A549 (cell line): ENCODE measurements at regions not wholly inside any gene's neighbourhood (a gene's known extent, or its start where the extent isn't known, plus 50 kb on each side); places are given as distances from the start of the nearest gene placed in this dataset.

ENCODE experiments used
- ATAC-seq, 2 experiments: fragments of 200-7000 bp in 1 of 2; fragments of >200 bp in 1 of 2; cut with Nextera tagmentation in 1 of 2; cut with Tn5 transposase in 1 of 2; 3 replicates each; pipeline versions ENCODE4 v1.8.0 to v1.9.1; 2018 to 2020; ENCODE audit warnings: mild to moderate bottlenecking in 1 of 2, moderate library complexity in 1 of 2
- CTCF ChIA-PET: fragments of 300-600 bp; sonication (Branson Sonifier 250); formaldehyde crosslinking; extraction: SDS; loops from one replicate; lab custom pipeline; 2021; ENCODE audit warnings: antibody characterized with exemption, inconsistent platforms; lab: Yijun Ruan, JAX
- POLR2A ChIA-PET: fragments of 350-600 bp; formaldehyde crosslinking; extraction: SDS; loops from one replicate; lab custom pipeline; 2021; ENCODE audit warnings: antibody characterized with exemption, inconsistent platforms; lab: Yijun Ruan, JAX
- DNase-seq, 2 experiments: peaks; one replicate each; pipeline versions ENCODE4 v3.0.0 to v3.0.0-alpha.2; 2011 to 2016; ENCODE audit warnings: low read depth in 1 of 2, low spot score in 1 of 2
- FAIRE-seq: peaks from 2 replicates; lab custom pipeline; 2011; peaks lifted over from hg19 to GRCh38; lab: Jason Lieb, UNC
- H3K27ac ChIP-seq, 2 experiments: fragments of >200 bp; sonication (Bioruptor Twin); formaldehyde crosslinking; 3 replicates each; pipeline ENCODE4 v1.5.1; 2016 to 2017
- H3K4me1 ChIP-seq: fragments of >200 bp; sonication (Bioruptor Twin); formaldehyde crosslinking; 3 replicates; pipeline ENCODE4 v1.6.1; 2016
- H3K4me2 ChIP-seq: fragments of >200 bp; sonication (Bioruptor Twin); formaldehyde crosslinking; 3 replicates; pipeline ENCODE4 v1.6.1; 2016
- H3K4me3 ChIP-seq: fragments of >200 bp; sonication (Bioruptor Twin); formaldehyde crosslinking; 3 replicates; pipeline ENCODE4 v1.5.1; 2016
- H3K9me3 ChIP-seq: fragments of >200 bp; sonication (Bioruptor Twin); formaldehyde crosslinking; 3 replicates; pipeline ENCODE4 v1.6.1; 2016
- BHLHE40 ChIP-seq: IDR thresholded peaks from 2 replicates; pipeline ENCODE4 v1.6.1; 2012; ENCODE audit warnings: low read depth, low read length, inconsistent platforms
- CBX2 ChIP-seq: fragments of 200-600 bp; sonication (generic); IDR thresholded peaks from 2 replicates; pipeline ENCODE4 v1.6.1; 2016; ENCODE audit warnings: low read depth, mild to moderate bottlenecking, borderline replicate concordance
- GATA3 ChIP-seq: IDR thresholded peaks from 2 replicates; pipeline ENCODE4 v1.6.1; 2012; ENCODE audit warnings: borderline replicate concordance
- HDAC2 ChIP-seq: fragments of 200-600 bp; sonication (generic); IDR thresholded peaks from 2 replicates; pipeline ENCODE4 v1.6.1; 2016
- HOXB5 ChIP-seq: fragments of 250-450 bp; sonication (Bioruptor Pico); IDR thresholded peaks from 2 replicates; pipeline ENCODE4 v1.5.0; 2020; ENCODE audit warnings: mild to moderate bottlenecking, moderate library complexity
- MAFK ChIP-seq: fragments of 450-650 bp; IDR thresholded peaks from 2 replicates; pipeline ENCODE4 v1.6.1; 2014; ENCODE audit not compliant: partially characterized antibody
- POLR2AphosphoS2 ChIP-seq: conservative IDR thresholded peaks from 2 replicates; pipeline ENCODE4 v1.6.1; 2012; ENCODE audit warnings: low read length, improper control_type of control experiment, inconsistent platforms
- RAD21 ChIP-seq, 2 experiments: fragments of >200 bp in 1 of 2; sonication (Bioruptor Twin) in 1 of 2; formaldehyde crosslinking in 1 of 2; IDR thresholded peaks in 1 of 2; conservative IDR thresholded peaks in 1 of 2; 2 replicates in 1 of 2; 3 replicates in 1 of 2; pipeline ENCODE4 v1.6.1; 2012 to 2018; ENCODE audit warnings: inconsistent platforms in 1 of 2
- RARB ChIP-seq: fragments of 250-450 bp; sonication (Bioruptor Pico); IDR thresholded peaks from 2 replicates; pipeline ENCODE4 v1.8.0; 2021; ENCODE audit warnings: mild to moderate bottlenecking, moderate library complexity
- RCOR1 ChIP-seq: fragments of 150-350 bp; IDR thresholded peaks from 2 replicates; pipeline ENCODE4 v1.6.1; 2014; ENCODE audit warnings: antibody characterized with exemption, low read length, low read depth
- RFX5 ChIP-seq: fragments of 450-650 bp; IDR thresholded peaks from 2 replicates; pipeline ENCODE4 v1.7.1; 2014; ENCODE audit warnings: antibody characterized with exemption, mild to moderate bottlenecking, moderate library complexity
- SMC3 ChIP-seq: fragments of >200 bp; sonication (Bioruptor Twin); formaldehyde crosslinking; IDR thresholded peaks from 3 replicates; pipeline ENCODE4 v1.6.1; 2018; ENCODE audit warnings: inconsistent platforms
- TP53 ChIP-seq: fragments of 250-450 bp; sonication (Bioruptor Pico); IDR thresholded peaks from 2 replicates; pipeline ENCODE4 v1.5.0; 2021; ENCODE audit warnings: mild to moderate bottlenecking, moderate library complexity
- WGBS: methylation state at CpG from one replicate; pipeline ENCODE4 v1.1.6; 2017; ENCODE audit errors: missing lambda C conversion rate; 5-methylcytosine and 5-hydroxymethylcytosine counted together
- TF ChIP-seq, protein P1 (sequence below): IDR thresholded peaks from 2 replicates; pipeline ENCODE4 v1.6.1; 2012; ENCODE audit warnings: low read depth, borderline replicate concordance
- TF ChIP-seq, protein P2 (sequence below): fragments of >200 bp; sonication (Bioruptor Twin); formaldehyde crosslinking; IDR thresholded peaks from 3 replicates; pipeline ENCODE4 v1.5.1; 2016
- TF ChIP-seq, protein P3 (sequence below): fragments of 450-650 bp; IDR thresholded peaks from 2 replicates; pipeline ENCODE4 v1.6.1; 2014; ENCODE audit warnings: antibody characterized with exemption

DNA sequence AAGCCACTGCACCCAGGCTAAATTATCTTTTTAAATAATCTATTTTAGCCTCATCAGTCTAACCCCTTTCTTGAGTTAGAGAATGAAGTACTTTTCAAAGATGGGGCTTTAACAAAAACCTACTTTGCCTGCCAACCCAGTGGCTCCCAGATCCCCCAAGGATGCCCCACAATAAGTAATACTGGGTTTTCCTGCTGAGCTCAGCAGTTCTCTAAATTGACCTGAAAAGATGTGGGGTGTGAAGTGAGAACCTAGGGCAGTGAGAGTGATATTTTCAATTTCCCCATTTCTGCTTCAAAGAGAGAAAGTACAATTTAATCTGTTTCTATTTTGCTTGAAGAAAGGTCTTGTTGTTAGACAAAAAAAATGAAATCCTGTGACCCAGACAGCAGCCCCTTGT is 318.5 kb upstream of the UMPS start:
- FAIRE-seq (no peak), DNase-seq (no peak), ATAC-seq (no peak)
- Histone ChIP-seq H3K27ac (no peak overlapping the region), H3K4me3 (no peak overlapping the region), H3K4me1 (peaks cover 11% of the 10 kb centered on the region), H3K9me3 (no peaks in the 10 kb centered on the region), H3K4me2 (no peak overlapping the region)
- ChIA-PET POLR2A (no interaction called here), CTCF (no interaction called here)
- TF ChIP-seq RFX5 = no peak
- no peak for TF ChIP-seq TP53 (CRISPR knock-in tag)
- no peak for TF ChIP-seq GATA3
- TF ChIP-seq MAFK = peak; percentile 79
- no peak for TF ChIP-seq POLR2AphosphoS2
- no peak for TF ChIP-seq RARB

DNA sequence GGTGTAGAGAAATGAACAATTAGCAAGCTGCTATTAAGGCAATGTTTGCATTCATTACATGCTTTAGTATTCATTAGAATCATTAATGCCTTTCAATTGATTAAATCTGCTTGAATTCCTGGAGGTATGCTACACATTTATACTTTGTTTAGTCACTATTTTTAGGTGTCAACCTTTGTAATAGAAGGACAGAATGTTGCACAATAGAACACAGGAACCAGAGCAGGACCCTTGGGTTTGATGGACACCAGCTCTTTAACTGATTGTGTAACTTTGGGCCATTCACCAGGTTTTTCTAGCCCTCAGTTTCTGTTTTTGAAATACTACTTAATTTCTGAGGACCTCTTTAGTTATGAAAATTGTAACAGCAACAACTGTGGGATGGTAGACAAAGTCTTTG is 317.6 kb upstream of the UMPS start:
- ChIA-PET POLR2A (no interaction called here), CTCF (no interaction called here)
- TF ChIP-seq, protein P1, sequence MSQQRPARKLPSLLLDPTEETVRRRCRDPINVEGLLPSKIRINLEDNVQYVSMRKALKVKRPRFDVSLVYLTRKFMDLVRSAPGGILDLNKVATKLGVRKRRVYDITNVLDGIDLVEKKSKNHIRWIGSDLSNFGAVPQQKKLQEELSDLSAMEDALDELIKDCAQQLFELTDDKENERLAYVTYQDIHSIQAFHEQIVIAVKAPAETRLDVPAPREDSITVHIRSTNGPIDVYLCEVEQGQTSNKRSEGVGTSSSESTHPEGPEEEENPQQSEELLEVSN = no peak
- TF ChIP-seq, protein P2, sequence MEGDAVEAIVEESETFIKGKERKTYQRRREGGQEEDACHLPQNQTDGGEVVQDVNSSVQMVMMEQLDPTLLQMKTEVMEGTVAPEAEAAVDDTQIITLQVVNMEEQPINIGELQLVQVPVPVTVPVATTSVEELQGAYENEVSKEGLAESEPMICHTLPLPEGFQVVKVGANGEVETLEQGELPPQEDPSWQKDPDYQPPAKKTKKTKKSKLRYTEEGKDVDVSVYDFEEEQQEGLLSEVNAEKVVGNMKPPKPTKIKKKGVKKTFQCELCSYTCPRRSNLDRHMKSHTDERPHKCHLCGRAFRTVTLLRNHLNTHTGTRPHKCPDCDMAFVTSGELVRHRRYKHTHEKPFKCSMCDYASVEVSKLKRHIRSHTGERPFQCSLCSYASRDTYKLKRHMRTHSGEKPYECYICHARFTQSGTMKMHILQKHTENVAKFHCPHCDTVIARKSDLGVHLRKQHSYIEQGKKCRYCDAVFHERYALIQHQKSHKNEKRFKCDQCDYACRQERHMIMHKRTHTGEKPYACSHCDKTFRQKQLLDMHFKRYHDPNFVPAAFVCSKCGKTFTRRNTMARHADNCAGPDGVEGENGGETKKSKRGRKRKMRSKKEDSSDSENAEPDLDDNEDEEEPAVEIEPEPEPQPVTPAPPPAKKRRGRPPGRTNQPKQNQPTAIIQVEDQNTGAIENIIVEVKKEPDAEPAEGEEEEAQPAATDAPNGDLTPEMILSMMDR = no peak
- TF ChIP-seq RAD21 (conservative IDR thresholded peaks at IDR 0.05 in 1 of 2, IDR thresholded peaks at IDR 0.05 in 1 of 2) (no peak), CBX2 (no peak)
- TF ChIP-seq, protein P3, sequence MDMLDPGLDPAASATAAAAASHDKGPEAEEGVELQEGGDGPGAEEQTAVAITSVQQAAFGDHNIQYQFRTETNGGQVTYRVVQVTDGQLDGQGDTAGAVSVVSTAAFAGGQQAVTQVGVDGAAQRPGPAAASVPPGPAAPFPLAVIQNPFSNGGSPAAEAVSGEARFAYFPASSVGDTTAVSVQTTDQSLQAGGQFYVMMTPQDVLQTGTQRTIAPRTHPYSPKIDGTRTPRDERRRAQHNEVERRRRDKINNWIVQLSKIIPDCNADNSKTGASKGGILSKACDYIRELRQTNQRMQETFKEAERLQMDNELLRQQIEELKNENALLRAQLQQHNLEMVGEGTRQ = no peak
- no peak overlapping the region for H3K27ac ChIP-seq
- H3K4me2 ChIP-seq = no peak overlapping the region
- H3K4me1 ChIP-seq = peaks cover 11% of the 10 kb centered on the region
- no peak overlapping the region for H3K4me3 ChIP-seq
- H3K9me3 ChIP-seq = no peaks in the 10 kb centered on the region
- DNase-seq (no peak), ATAC-seq (no peak), FAIRE-seq (no peak)

DNA sequence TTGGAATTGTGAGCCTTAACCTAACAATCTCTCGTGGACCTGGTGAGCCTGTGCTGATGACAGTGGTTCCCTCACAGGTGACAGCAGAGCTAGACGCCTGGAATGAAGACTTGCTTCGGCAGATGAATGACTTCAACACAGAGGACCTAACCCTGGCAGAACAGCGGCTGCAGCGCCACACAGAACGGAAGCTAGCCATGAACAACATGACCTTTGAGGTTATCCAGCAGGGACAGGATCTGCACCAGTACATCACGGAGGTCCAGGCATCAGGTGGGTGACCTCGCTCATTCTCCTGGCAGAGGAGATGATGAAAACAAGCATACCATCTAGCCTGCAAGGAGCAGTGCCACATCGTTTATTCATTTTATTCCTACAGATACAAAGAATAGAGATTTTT is 316.9 kb upstream of the UMPS start:
- FAIRE-seq (no peak), DNase-seq (no peak), ATAC-seq (no peak)
- CTCF ChIA-PET = no interaction called here
- WGBS = 57% methylated on average over 9 of the region's 9 CpGs
- TF ChIP-seq RCOR1 = no peak
- TF ChIP-seq BHLHE40 = no peak
- TF ChIP-seq HDAC2 = no peak
- no peak for TF ChIP-seq SMC3
- no peak overlapping the region for H3K4me2 ChIP-seq
- peaks cover 11% of the 10 kb centered on the region for H3K4me1 ChIP-seq
- POLR2A ChIA-PET = no interaction called here
- H3K4me3 ChIP-seq = no peak overlapping the region
- no peaks in the 10 kb centered on the region for H3K9me3 ChIP-seq
- no peak overlapping the region for H3K27ac ChIP-seq

DNA sequence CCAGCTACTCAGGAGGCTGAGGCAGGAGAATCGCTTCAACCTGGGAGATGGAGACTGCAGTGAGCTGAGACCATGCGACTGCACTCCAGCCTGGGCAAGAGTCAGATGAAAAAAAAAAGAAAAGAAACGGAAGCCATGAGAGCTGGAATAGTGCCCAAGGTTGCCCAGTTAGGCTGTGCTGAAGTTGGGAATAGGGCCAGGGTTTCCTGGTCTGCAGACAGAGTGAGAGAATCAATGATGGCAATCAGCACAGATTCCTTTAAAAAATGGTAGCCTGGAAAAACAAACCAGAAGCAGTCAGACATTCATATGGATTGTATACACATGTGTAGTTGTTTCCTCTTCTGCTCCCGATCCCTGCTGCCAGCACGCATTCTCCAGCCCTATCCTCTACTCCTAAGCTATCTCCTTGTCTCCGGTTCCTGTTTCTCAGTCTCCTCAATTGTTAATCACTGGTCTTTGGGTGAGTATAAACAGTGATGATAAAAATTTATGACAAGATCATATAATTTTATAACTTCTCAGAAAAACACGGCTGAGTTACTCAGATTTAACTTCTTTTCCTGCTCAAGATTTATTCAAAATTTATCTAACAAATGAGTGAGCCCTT is 316.2 kb upstream of the UMPS start:
- FAIRE-seq (no peak), ATAC-seq (no peak), DNase-seq (no peak)
- H3K27ac ChIP-seq = no peak overlapping the region
- no peak overlapping the region for H3K4me2 ChIP-seq
- no peak overlapping the region for H3K4me3 ChIP-seq
- POLR2A ChIA-PET = no interaction called here
- CTCF ChIA-PET = no interaction called here
- peaks cover 11% of the 10 kb centered on the region for H3K4me1 ChIP-seq
- WGBS = 70% methylated on average over 7 of the region's 7 CpGs
- no peak for TF ChIP-seq HOXB5
- no peaks in the 10 kb centered on the region for H3K9me3 ChIP-seq
